ENCODE measurements at regions not wholly inside any gene's neighbourhood (a gene's known extent, or its start where the extent isn't known, plus 50 kb on each side); places are given as distances from the start of the nearest gene placed in this dataset.

- DNase-seq (ENCODE audit: extremely low spot score), result no peak
- ChIA-PET POLR2A (no interaction called here), CTCF (interaction anchor here (1.8 kb wide), 1 partner anchor 103 kb away, joined by 5 read pairs; no protein-coding TSS in a partner anchor)
- TF ChIP-seq CTCF (IDR thresholded peaks at IDR 0.05; ENCODE audit: control extremely low read depth, extremely low read depth, low read depth, missing control alignments), result no peak
Observed at GRCh38 chr4:123876143-123876542, 479.5 kb downstream of the SPRY1 start.

GRCh38 chr4:123876671-123877101 lies 480.1 kb downstream of the SPRY1 start:
- ChIA-PET CTCF (interaction anchor here (1.4 to 1.8 kb wide), 2 partner anchors 13 to 104 kb away, joined by 3 to 5 read pairs; no protein-coding TSS in a partner anchor), POLR2A (interaction anchor here (0.7 kb wide), 1 partner anchor 469 kb away, joined by 5 read pairs; no protein-coding TSS in a partner anchor)
- no peak for TF ChIP-seq CTCF (IDR thresholded peaks at IDR 0.05; ENCODE audit: control extremely low read depth, extremely low read depth, low read depth, missing control alignments)
- DNase-seq (ENCODE audit: extremely low spot score), result no peak

- no peak for DNase-seq (ENCODE audit: extremely low spot score)
- ChIA-PET POLR2A (interaction anchor here (0.7 kb wide), 1 partner anchor 468 kb away, joined by 5 read pairs; no protein-coding TSS in a partner anchor), CTCF (interaction anchor here (1.4 kb wide), 1 partner anchor 14 kb away, joined by 3 read pairs; no protein-coding TSS in a partner anchor)
- TF ChIP-seq CTCF (IDR thresholded peaks at IDR 0.05; ENCODE audit: control extremely low read depth, extremely low read depth, low read depth, missing control alignments), result no peak
Observed at GRCh38 chr4:123877551-123877950, 481.0 kb downstream of the SPRY1 start.

- DNase-seq (ENCODE audit: extremely low spot score), result no peak
- ChIA-PET CTCF (no interaction called here), POLR2A (no interaction called here)
- TF ChIP-seq CTCF (IDR thresholded peaks at IDR 0.05; ENCODE audit: control extremely low read depth, extremely low read depth, low read depth, missing control alignments), result no peak
Observed at GRCh38 chr4:123878976-123879375, 482.4 kb downstream of the SPRY1 start.

- TF ChIP-seq CTCF (IDR thresholded peaks at IDR 0.05; ENCODE audit: control extremely low read depth, extremely low read depth, low read depth, missing control alignments), result no peak
- POLR2A ChIA-PET, result no interaction called here
- CTCF ChIA-PET, result no interaction called here
- DNase-seq (ENCODE audit: extremely low spot score), result no peak
Observed at GRCh38 chr4:123880631-123881030, 484.0 kb downstream of the SPRY1 start.

- ChIA-PET CTCF (no interaction called here), POLR2A (no interaction called here)
- no peak for TF ChIP-seq CTCF (IDR thresholded peaks at IDR 0.05; ENCODE audit: control extremely low read depth, extremely low read depth, low read depth, missing control alignments)
- no peak for DNase-seq (ENCODE audit: extremely low spot score)
Observed at GRCh38 chr4:123884922-123885321, 488.3 kb downstream of the SPRY1 start.

- no peak for TF ChIP-seq CTCF (IDR thresholded peaks at IDR 0.05; ENCODE audit: control extremely low read depth, extremely low read depth, low read depth, missing control alignments)
- no peak for DNase-seq (ENCODE audit: extremely low spot score)
- ChIA-PET CTCF (no interaction called here), POLR2A (no interaction called here)
Observed at GRCh38 chr4:123889507-123889906, 492.9 kb downstream of the SPRY1 start.
